ENCODE measurements at regions not wholly inside any gene's neighbourhood (a gene's known extent, or its start where the extent isn't known, plus 50 kb on each side); places are given as distances from the start of the nearest gene placed in this dataset.
"Not testable (repeated sequence)": the region's sequence is repeated elsewhere in the genome, so short reads cannot be mapped to it uniquely, and the experiment has no call there.

DNA sequence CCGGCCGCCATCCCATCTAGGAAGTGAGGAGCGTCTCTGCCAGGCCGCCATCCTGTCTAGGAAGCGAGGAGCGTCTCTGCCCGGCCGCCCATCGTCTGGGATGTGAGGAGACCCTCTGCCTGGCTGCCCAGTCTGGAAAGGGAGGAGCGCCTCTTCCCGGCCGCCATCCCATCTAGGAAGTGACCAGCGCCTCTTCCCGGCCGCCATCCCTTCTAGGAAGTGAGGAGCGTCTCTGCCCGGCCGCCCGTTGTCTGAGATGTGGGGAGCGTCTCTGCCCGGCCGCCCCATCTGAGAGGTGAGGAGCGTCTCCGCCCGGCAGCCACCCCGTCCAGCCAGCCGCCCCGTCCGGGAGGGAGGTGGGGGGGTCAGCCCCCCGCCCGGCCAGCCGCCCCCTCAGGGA is 475.4 kb downstream of the TMEM114 start:
- TF ChIP-seq, protein P1, sequence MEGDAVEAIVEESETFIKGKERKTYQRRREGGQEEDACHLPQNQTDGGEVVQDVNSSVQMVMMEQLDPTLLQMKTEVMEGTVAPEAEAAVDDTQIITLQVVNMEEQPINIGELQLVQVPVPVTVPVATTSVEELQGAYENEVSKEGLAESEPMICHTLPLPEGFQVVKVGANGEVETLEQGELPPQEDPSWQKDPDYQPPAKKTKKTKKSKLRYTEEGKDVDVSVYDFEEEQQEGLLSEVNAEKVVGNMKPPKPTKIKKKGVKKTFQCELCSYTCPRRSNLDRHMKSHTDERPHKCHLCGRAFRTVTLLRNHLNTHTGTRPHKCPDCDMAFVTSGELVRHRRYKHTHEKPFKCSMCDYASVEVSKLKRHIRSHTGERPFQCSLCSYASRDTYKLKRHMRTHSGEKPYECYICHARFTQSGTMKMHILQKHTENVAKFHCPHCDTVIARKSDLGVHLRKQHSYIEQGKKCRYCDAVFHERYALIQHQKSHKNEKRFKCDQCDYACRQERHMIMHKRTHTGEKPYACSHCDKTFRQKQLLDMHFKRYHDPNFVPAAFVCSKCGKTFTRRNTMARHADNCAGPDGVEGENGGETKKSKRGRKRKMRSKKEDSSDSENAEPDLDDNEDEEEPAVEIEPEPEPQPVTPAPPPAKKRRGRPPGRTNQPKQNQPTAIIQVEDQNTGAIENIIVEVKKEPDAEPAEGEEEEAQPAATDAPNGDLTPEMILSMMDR (IDR thresholded peaks at IDR 0.05) = not testable (repeated sequence)
- TF ChIP-seq POLR2A (IDR thresholded peaks at IDR 0.05) = not testable (repeated sequence)
